WTC11 (cell line): ENCODE measurements at regions not wholly inside any gene's neighbourhood (a gene's known extent, or its start where the extent isn't known, plus 50 kb on each side); places are given as distances from the start of the nearest gene placed in this dataset.

Experiments used
- CREM ChIP-seq: sonication (generic); formaldehyde crosslinking; IDR thresholded peaks from 2 replicates; pipeline ENCODE4 v1.8.1; 2022; ENCODE audit warnings: mild to moderate bottlenecking, missing genetic modification reagents, moderate library complexity
- CTCF ChIP-seq: fragments of 200-600 bp; IDR thresholded peaks from 2 replicates; pipeline ENCODE4 v1.8.0; 2022; ENCODE audit warnings: antibody characterized with exemption
- GABPB1 ChIP-seq: sonication (generic); formaldehyde crosslinking; IDR thresholded peaks from 2 replicates; pipeline ENCODE4 v1.8.1; 2023; ENCODE audit warnings: mild to moderate bottlenecking, missing genetic modification reagents
- NFYB ChIP-seq: sonication (generic); formaldehyde crosslinking; conservative IDR thresholded peaks from 2 replicates; pipeline ENCODE4 v1.8.0; 2022; ENCODE audit warnings: low read depth, missing genetic modification reagents
- NR2C2 ChIP-seq: sonication (generic); formaldehyde crosslinking; IDR thresholded peaks from 2 replicates; pipeline ENCODE4 v1.8.0; 2022; ENCODE audit warnings: mild to moderate bottlenecking, missing genetic modification reagents
- NR3C1 ChIP-seq: sonication (generic); formaldehyde crosslinking; conservative IDR thresholded peaks from 2 replicates; pipeline ENCODE4 v1.8.1; 2023; ENCODE audit warnings: low read depth, mild to moderate bottlenecking, missing genetic modification reagents
- ZBTB43 ChIP-seq: sonication (generic); formaldehyde crosslinking; IDR thresholded peaks from 2 replicates; pipeline ENCODE4 v1.8.1; 2023; ENCODE audit warnings: mild to moderate bottlenecking, missing genetic modification reagents
- ZNF263 ChIP-seq: sonication (generic); formaldehyde crosslinking; IDR thresholded peaks from 2 replicates; pipeline ENCODE4 v1.8.1; 2022; ENCODE audit warnings: low read depth, mild to moderate bottlenecking, moderate library complexity, missing genetic modification reagents
- ZSCAN18 ChIP-seq: fragments of 250-450 bp; sonication (Bioruptor Pico); IDR thresholded peaks from 2 replicates; pipeline ENCODE4 v2.1.2; 2022; ENCODE audit warnings: mild to moderate bottlenecking, moderate library complexity
- TF ChIP-seq, protein P1 (sequence below): sonication (generic); formaldehyde crosslinking; IDR thresholded peaks from 2 replicates; pipeline ENCODE4 v1.8.0; 2022; ENCODE audit warnings: mild to moderate bottlenecking, missing genetic modification reagents

DNA sequence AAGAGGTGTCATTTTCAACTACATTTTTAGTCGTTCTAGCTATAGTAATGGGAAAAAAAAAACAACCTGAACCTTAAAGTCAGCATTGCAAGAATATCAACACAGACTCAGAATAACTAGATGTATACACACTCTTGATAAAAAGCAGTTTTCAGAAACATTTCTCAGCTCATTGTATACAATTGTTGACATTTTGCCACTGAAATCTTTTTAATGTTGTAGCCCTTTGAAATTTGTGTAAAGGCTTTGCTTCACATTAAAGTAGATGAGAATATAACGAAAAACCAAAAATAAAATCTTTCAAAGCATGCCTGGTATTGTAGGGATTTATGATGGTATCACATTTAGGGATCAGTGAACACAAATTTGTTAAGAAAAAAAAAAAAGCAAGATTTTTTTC, 87.2 kb upstream of the SLC10A2 start:
- no peak for TF ChIP-seq ZNF263
- no peak for TF ChIP-seq CREM (CRISPR knock-in tag)
- TF ChIP-seq NFYB (CRISPR knock-in tag), result no peak
- TF ChIP-seq CTCF, result no peak
- no peak for TF ChIP-seq NR3C1 (CRISPR knock-in tag)
- no peak for TF ChIP-seq ZSCAN18 (CRISPR knock-in tag)
- TF ChIP-seq ZBTB43 (CRISPR knock-in tag), result no peak
- TF ChIP-seq NR2C2 (CRISPR knock-in tag), result no peak
- TF ChIP-seq, protein P1, sequence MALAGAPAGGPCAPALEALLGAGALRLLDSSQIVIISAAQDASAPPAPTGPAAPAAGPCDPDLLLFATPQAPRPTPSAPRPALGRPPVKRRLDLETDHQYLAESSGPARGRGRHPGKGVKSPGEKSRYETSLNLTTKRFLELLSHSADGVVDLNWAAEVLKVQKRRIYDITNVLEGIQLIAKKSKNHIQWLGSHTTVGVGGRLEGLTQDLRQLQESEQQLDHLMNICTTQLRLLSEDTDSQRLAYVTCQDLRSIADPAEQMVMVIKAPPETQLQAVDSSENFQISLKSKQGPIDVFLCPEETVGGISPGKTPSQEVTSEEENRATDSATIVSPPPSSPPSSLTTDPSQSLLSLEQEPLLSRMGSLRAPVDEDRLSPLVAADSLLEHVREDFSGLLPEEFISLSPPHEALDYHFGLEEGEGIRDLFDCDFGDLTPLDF (CRISPR knock-in tag), result no peak
- no peak for TF ChIP-seq GABPB1
